Breast epithelium (tissue), 4 donors: ENCODE measurements at regions not wholly inside any gene's neighbourhood (a gene's known extent, or its start where the extent isn't known, plus 50 kb on each side); places are given as distances from the start of the nearest gene placed in this dataset.

Source experiments
- DNase-seq, 2 donors: peaks; one replicate each; pipeline ENCODE4 v3.0.0-alpha.2; 2019; ENCODE audit warnings: low spot score in 2 of 2
- H3K27ac ChIP-seq, 2 donors: fragments of 200-600 bp; sonication (generic) in 1 of 2; one replicate each; pipeline ENCODE4 v1.5.1; 2016 to 2019; ENCODE audit warnings: mild to moderate bottlenecking in 1 of 2
- H3K27me3 ChIP-seq, 2 donors: fragments of 200-600 bp; sonication (generic) in 1 of 2; one replicate each; pipeline versions ENCODE4 v1.5.1 to v1.6.0; 2017 to 2019; ENCODE audit warnings: control low read depth in 1 of 2, mild to moderate bottlenecking in 1 of 2
- H3K36me3 ChIP-seq: fragments of 200-600 bp; one replicate; pipeline ENCODE4 v1.5.1; 2019
- H3K4me1 ChIP-seq, 2 donors: fragments of 200-600 bp; sonication (generic); one replicate each; pipeline ENCODE4 v1.5.1; 2016 to 2019; ENCODE audit warnings: control low read depth in 1 of 2
- H3K4me3 ChIP-seq, 3 donors: fragments of 200-600 bp; sonication (generic); 1 replicate in 2 of 3; 2 replicates in 1 of 3; pipeline ENCODE4 v1.5.1; 2016 to 2019; ENCODE audit warnings: mild to moderate bottlenecking in 3 of 3, moderate library complexity in 2 of 3
- H3K9me3 ChIP-seq, 2 donors: fragments of 200-600 bp; sonication (generic) in 1 of 2; one replicate each; pipeline ENCODE4 v1.5.1; 2016 to 2019; ENCODE audit warnings: control low read depth in 1 of 2
- POLR2A ChIP-seq: fragments of 450-650 bp; IDR thresholded peaks from one replicate; pipeline ENCODE4 v1.6.1; 2016; ENCODE audit warnings: antibody characterized with exemption, mild to moderate bottlenecking, moderate library complexity
- POLR2AphosphoS5 ChIP-seq, 3 donors: sonication (generic); formaldehyde crosslinking; IDR thresholded peaks; one replicate each; pipeline ENCODE4 v1.6.1; 2017; ENCODE audit warnings: antibody characterized with exemption in 3 of 3
- intact Hi-C: fragments of 100-400 bp; cut with DNase I; formaldehyde crosslinking; loops from one replicate; pipeline ENCODE4 v1.15.1; 2023; ENCODE audit warnings: low total_unique reads
- TF ChIP-seq, protein P1 (sequence below), 3 donors: fragments of 450-650 bp; IDR thresholded peaks; one replicate each; pipeline ENCODE4 v1.5.1; 2016 to 2017; ENCODE audit warnings: antibody characterized with exemption in 3 of 3, mild to moderate bottlenecking in 3 of 3, moderate library complexity in 3 of 3

DNA sequence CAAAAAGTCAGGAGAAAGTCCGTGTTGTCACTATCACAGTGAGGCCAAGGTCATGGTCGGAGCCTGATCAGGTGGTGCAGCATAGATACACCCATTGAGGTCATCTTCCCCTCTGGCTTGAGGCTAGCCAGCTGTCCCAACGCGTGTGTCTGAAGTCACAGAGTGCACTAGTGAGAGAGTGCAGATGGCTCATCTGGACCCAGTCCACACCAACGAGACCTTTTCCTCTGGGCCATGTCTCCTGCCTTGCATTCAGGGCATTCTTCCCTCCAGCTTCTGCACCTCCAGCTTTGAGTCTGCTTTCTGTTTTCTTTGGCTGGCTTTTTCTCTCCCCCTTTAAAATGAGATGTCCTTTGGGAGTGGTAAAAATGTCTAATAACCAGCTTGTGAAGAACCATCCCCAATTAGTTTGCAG is 146.9 kb downstream of the TDRD15 start:
- Histone ChIP-seq H3K4me3 (no peak overlapping the region), H3K4me1 (no peaks in the 10 kb centered on the region), H3K27ac (no peak overlapping the region), H3K36me3 (no peaks in the 10 kb centered on the region), H3K27me3 (no peaks in the 10 kb centered on the region), H3K9me3 (no peaks in the 10 kb centered on the region)
- no peak for DNase-seq
- intact Hi-C loops, result no loop called here
- no peak for TF ChIP-seq POLR2AphosphoS5 (IDR thresholded peaks at IDR 0.05)
- no peak for TF ChIP-seq POLR2A
- TF ChIP-seq, protein P1, sequence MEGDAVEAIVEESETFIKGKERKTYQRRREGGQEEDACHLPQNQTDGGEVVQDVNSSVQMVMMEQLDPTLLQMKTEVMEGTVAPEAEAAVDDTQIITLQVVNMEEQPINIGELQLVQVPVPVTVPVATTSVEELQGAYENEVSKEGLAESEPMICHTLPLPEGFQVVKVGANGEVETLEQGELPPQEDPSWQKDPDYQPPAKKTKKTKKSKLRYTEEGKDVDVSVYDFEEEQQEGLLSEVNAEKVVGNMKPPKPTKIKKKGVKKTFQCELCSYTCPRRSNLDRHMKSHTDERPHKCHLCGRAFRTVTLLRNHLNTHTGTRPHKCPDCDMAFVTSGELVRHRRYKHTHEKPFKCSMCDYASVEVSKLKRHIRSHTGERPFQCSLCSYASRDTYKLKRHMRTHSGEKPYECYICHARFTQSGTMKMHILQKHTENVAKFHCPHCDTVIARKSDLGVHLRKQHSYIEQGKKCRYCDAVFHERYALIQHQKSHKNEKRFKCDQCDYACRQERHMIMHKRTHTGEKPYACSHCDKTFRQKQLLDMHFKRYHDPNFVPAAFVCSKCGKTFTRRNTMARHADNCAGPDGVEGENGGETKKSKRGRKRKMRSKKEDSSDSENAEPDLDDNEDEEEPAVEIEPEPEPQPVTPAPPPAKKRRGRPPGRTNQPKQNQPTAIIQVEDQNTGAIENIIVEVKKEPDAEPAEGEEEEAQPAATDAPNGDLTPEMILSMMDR (IDR thresholded peaks at IDR 0.05), result no peak

DNA sequence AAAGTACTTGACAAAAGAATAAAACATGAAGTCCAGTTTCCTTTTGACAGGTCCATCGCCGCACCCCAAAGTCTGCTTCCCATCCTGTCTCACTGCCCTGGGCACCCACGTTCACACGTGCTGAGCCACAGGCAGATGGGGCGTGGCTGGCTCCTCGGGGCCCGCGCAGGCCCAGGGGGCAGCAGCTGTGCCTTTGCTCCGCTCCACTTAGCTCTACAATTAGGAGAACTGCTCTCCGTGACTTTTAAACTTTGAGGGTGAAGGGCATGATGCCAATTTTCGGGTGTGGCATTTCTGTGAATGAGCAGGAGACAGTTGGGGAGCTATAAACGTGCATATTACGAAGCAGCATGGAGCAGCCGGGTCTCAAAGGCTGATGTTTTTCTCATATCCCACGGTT is 152.4 kb downstream of the TDRD15 start:
- Histone ChIP-seq H3K27me3 (no peaks in the 10 kb centered on the region), H3K9me3 (no peaks in the 10 kb centered on the region), H3K4me3 (no peak overlapping the region), H3K4me1 (no peaks in the 10 kb centered on the region), H3K27ac (no peak overlapping the region), H3K36me3 (no peaks in the 10 kb centered on the region)
- intact Hi-C loops, result no loop called here
- TF ChIP-seq POLR2A (no peak), POLR2AphosphoS5 (IDR thresholded peaks at IDR 0.05) (no peak)
- TF ChIP-seq, protein P1 (IDR thresholded peaks at IDR 0.05), result no peak
- DNase-seq, result no peak

DNA sequence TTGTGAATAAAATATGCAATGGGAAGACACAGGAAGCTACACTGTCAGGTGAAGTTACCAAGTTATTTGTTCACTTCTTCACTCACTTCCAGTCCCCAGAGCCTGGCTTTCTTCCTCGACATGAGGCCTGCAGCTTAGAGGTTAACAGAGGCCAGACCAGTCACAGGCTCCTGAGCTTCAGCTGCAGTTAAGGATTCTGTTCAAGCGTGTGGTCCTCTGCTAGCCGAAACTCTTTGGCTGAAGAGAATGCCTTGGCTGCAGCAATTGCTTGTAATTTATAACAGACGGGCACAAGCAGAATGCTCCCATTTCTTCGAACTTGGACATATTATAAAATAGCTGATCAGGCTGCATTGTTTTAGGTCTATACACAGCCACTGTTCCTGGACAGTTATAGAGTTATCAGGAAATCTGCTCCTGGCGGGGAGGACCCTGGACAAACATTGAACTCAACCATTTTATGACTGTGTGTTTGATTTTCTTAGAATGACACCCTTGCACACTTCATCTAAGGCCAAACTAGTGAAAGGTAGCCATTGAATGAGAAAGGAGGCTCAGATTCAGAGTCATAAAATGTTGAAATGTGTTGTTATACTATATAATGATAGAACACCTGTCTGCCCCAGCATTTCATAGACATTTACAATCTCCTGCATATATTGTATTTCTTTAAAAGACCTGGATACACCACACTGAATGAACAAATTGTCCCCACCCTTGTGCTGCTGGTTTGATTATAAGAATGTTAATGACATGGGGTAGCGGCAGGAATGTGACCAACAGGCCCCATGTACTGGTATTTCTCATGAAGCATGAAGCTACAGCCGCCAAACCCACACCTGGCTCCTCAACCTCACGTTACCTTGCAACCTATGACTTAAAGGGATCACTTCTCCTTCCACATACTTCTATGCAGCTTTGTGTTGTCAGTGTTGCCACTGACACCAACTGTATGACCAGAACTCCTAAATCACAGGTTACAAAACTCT is 153.6 kb downstream of the TDRD15 start:
- TF ChIP-seq, protein P1 (IDR thresholded peaks at IDR 0.05), result no peak
- TF ChIP-seq POLR2AphosphoS5 (IDR thresholded peaks at IDR 0.05) (no peak), POLR2A (no peak)
- Histone ChIP-seq H3K4me3 (no peak overlapping the region), H3K9me3 (no peaks in the 10 kb centered on the region), H3K27me3 (no peaks in the 10 kb centered on the region), H3K36me3 (no peaks in the 10 kb centered on the region), H3K4me1 (no peaks in the 10 kb centered on the region), H3K27ac (no peak overlapping the region)
- intact Hi-C loops, result no loop called here
- no peak for DNase-seq

DNA sequence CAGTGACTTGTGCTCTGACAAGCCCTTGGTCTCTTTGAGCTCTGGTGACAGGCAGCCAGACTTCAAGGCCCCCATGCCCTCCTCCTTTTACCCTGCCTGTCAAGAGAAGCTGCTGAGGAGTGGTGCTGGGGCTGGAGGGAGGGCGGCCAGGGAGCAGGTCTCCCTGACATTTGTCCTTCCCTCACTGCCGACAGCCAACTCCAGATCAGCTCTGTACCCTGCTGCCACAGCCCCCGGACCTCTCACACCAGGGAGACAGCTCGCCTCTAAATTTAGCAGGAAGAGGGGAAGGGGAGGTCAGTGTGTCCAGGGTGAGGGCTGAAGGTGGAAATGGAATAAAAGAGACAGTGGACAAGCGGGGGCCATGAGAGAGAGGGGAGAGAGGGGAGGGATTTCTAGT is 155.8 kb downstream of the TDRD15 start:
- Histone ChIP-seq H3K27ac (no peak overlapping the region), H3K4me1 (no peaks in the 10 kb centered on the region), H3K4me3 (no peak overlapping the region), H3K9me3 (no peaks in the 10 kb centered on the region), H3K36me3 (no peaks in the 10 kb centered on the region), H3K27me3 (no peaks in the 10 kb centered on the region)
- no peak for DNase-seq
- intact Hi-C loops, result no loop called here
- TF ChIP-seq POLR2AphosphoS5 (IDR thresholded peaks at IDR 0.05) (no peak), POLR2A (no peak)
- TF ChIP-seq, protein P1 (IDR thresholded peaks at IDR 0.05), result no peak

DNA sequence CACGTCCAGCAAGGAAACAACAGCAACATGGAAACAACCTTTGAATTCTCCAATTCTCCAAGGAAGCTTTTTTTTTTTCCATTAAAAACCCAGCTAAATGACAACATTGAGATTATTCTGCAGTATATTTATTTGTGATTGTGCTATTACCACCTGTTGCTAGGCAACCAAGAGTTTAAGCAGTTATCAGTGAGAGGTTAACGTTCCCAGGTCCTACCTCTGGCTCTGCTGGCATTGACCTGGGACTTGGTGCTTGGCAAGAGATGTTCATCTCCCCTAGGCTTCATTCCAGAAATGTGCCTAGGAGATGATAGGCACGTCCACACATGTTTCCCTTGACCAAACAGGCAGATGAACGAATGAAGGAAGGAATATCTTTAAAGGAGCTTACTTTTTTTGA is 157.0 kb downstream of the TDRD15 start:
- DNase-seq, result no peak
- H3K27me3 ChIP-seq, result no peaks in the 10 kb centered on the region
- no peak for TF ChIP-seq POLR2A

More for the DNA sequence above, 157.0 kb downstream of the TDRD15 start:
- H3K4me3 ChIP-seq, result no peak overlapping the region
- H3K27ac ChIP-seq, result no peak overlapping the region
- H3K4me1 ChIP-seq, result no peaks in the 10 kb centered on the region
- no peaks in the 10 kb centered on the region for H3K9me3 ChIP-seq
- H3K36me3 ChIP-seq, result no peaks in the 10 kb centered on the region
- intact Hi-C loops, result no loop called here
